Ammon's horn (tissue), 1 donor: ENCODE measurements at regions not wholly inside any gene's neighbourhood (a gene's known extent, or its start where the extent isn't known, plus 50 kb on each side); places are given as distances from the start of the nearest gene placed in this dataset.

Experiments used
- DNase-seq: peaks from one replicate; pipeline ENCODE4 v3.0.0-alpha.2; 2016; ENCODE audit warnings: low spot score

- no peak for DNase-seq
These were observed 525.1 kb upstream of the IGFBP3 start for GRCh38 chr7:46446151-46446550.

- no peak for DNase-seq
These were observed 523.2 kb upstream of the IGFBP3 start for GRCh38 chr7:46444256-46444655.

GRCh38 chr7:46440186-46440585 is 519.1 kb upstream of the IGFBP3 start:
- DNase-seq: no peak

- DNase-seq: no peak
These were observed 511.6 kb upstream of the IGFBP3 start for GRCh38 chr7:46432708-46433107.

- DNase-seq: no peak
These were observed 507.2 kb upstream of the IGFBP3 start for GRCh38 chr7:46428295-46428694.

- DNase-seq: peak; percentile 29
These were observed 503.9 kb upstream of the IGFBP3 start for GRCh38 chr7:46424934-46425333.

GRCh38 chr7:46421441-46422230 is 500.6 kb upstream of the IGFBP3 start:
- DNase-seq: no peak

- DNase-seq: no peak
These were observed 493.9 kb upstream of the IGFBP3 start for GRCh38 chr7:46414946-46415345.

- DNase-seq: no peak
These were observed 490.2 kb upstream of the IGFBP3 start for GRCh38 chr7:46411236-46411635.

- DNase-seq: no peak
These were observed 486.1 kb upstream of the IGFBP3 start for GRCh38 chr7:46407125-46407524.

GRCh38 chr7:46397591-46397990 is 476.5 kb upstream of the IGFBP3 start:
- no peak for DNase-seq

- DNase-seq: no peak
These were observed 475.4 kb upstream of the IGFBP3 start for GRCh38 chr7:46396481-46396880.

- DNase-seq: no peak
These were observed 472.1 kb upstream of the IGFBP3 start for GRCh38 chr7:46393142-46393541.

- no peak for DNase-seq
These were observed 470.4 kb upstream of the IGFBP3 start for GRCh38 chr7:46391231-46392201.

- no peak for DNase-seq
These were observed 469.0 kb upstream of the IGFBP3 start for GRCh38 chr7:46390042-46390441.

- no peak for DNase-seq
These were observed 468.1 kb upstream of the IGFBP3 start for GRCh38 chr7:46389146-46389545.

GRCh38 chr7:46387646-46388045 is 466.6 kb upstream of the IGFBP3 start:
- no peak for DNase-seq

- no peak for DNase-seq
These were observed 465.6 kb upstream of the IGFBP3 start for GRCh38 chr7:46386428-46387399.

- no peak for DNase-seq
These were observed 464.7 kb upstream of the IGFBP3 start for GRCh38 chr7:46385662-46386309.

- no peak for DNase-seq
These were observed 462.5 kb upstream of the IGFBP3 start for GRCh38 chr7:46383605-46384004.

- DNase-seq: no peak
These were observed 449.0 kb upstream of the IGFBP3 start for GRCh38 chr7:46369933-46370654.
